Colonic mucosa (tissue), 4 donors: ENCODE measurements at regions not wholly inside any gene's neighbourhood (a gene's known extent, or its start where the extent isn't known, plus 50 kb on each side); places are given as distances from the start of the nearest gene placed in this dataset.

Experiments used
- DNase-seq: peaks from one replicate; pipeline ENCODE4 v3.0.0-alpha.2; 2020
- H3K27ac ChIP-seq: fragments of 200-600 bp; one replicate; pipeline ENCODE4 v1.8.0; 2021
- H3K27me3 ChIP-seq: fragments of 200-600 bp; one replicate; pipeline ENCODE4 v1.8.0; 2021
- H3K36me3 ChIP-seq: fragments of 200-600 bp; one replicate; pipeline ENCODE4 v1.8.0; 2021
- H3K4me1 ChIP-seq: fragments of 200-600 bp; one replicate; pipeline ENCODE4 v1.8.0; 2021; ENCODE audit warnings: mild to moderate bottlenecking
- H3K4me3 ChIP-seq: fragments of 200-600 bp; one replicate; pipeline ENCODE4 v1.8.0; 2021
- H3K9ac ChIP-seq, 2 donors: one replicate each; pipeline ENCODE4 v1.7.0; 2013; ENCODE audit warnings: control low read depth in 2 of 2, low read depth in 2 of 2, low read length in 2 of 2
- H3K9me3 ChIP-seq: fragments of 200-600 bp; one replicate; pipeline ENCODE4 v1.8.0; 2021
- CTCF ChIP-seq: fragments of 200-600 bp; IDR thresholded peaks from one replicate; pipeline ENCODE4 v1.8.0; 2022; ENCODE audit warnings: antibody characterized with exemption, mild to moderate bottlenecking
- intact Hi-C: fragments of 100-400 bp; cut with DNase I; formaldehyde crosslinking; loops from one replicate; pipeline ENCODE4 v1.14.1; 2022
- donor health status: healthy.
- donor health status: DM: no; HTN: no; CAD: no.
- donor health status: DM: no; HTN: no; CAD: no.

- DNase-seq = no peak
- no peaks in the 10 kb centered on the region for H3K27me3 ChIP-seq
- no peak overlapping the region for H3K27ac ChIP-seq
- no peaks in the 10 kb centered on the region for H3K36me3 ChIP-seq
- no peaks in the 10 kb centered on the region for H3K9me3 ChIP-seq
- H3K9ac ChIP-seq = no peak overlapping the region
- no peak for TF ChIP-seq CTCF
- intact Hi-C loops = no loop called here
- no peak overlapping the region for H3K4me3 ChIP-seq
- no peaks in the 10 kb centered on the region for H3K4me1 ChIP-seq
These were observed 843.9 kb upstream of the TMEM132C start for GRCh38 chr12:127422935-127423566.

GRCh38 chr12:127425474-127425873 is 841.5 kb upstream of the TMEM132C start:
- DNase-seq = no peak
- H3K27ac ChIP-seq = no peak overlapping the region
- intact Hi-C loops = no loop called here
- no peaks in the 10 kb centered on the region for H3K36me3 ChIP-seq
- TF ChIP-seq CTCF = no peak
- H3K27me3 ChIP-seq = no peaks in the 10 kb centered on the region
- no peaks in the 10 kb centered on the region for H3K9me3 ChIP-seq
- H3K4me3 ChIP-seq = no peak overlapping the region
- H3K4me1 ChIP-seq = no peaks in the 10 kb centered on the region
- no peak overlapping the region for H3K9ac ChIP-seq

- intact Hi-C loops = no loop called here
- Histone ChIP-seq H3K4me1 (no peaks in the 10 kb centered on the region), H3K27me3 (no peaks in the 10 kb centered on the region), H3K9ac (no peak overlapping the region), H3K36me3 (no peaks in the 10 kb centered on the region), H3K9me3 (no peaks in the 10 kb centered on the region), H3K27ac (no peak overlapping the region), H3K4me3 (no peak overlapping the region)
- DNase-seq = no peak
- TF ChIP-seq CTCF = no peak
These were observed 838.5 kb upstream of the TMEM132C start for GRCh38 chr12:127428420-127428819.

- Histone ChIP-seq H3K27ac (no peak overlapping the region), H3K36me3 (no peaks in the 10 kb centered on the region), H3K4me1 (no peaks in the 10 kb centered on the region), H3K4me3 (no peak overlapping the region), H3K27me3 (no peaks in the 10 kb centered on the region), H3K9me3 (no peaks in the 10 kb centered on the region), H3K9ac (no peak overlapping the region)
- intact Hi-C loops = no loop called here
- no peak for TF ChIP-seq CTCF
- no peak for DNase-seq
These were observed 837.3 kb upstream of the TMEM132C start for GRCh38 chr12:127429551-127430285.

- no peak for DNase-seq
- intact Hi-C loops = no loop called here
- Histone ChIP-seq H3K27me3 (no peaks in the 10 kb centered on the region), H3K36me3 (no peaks in the 10 kb centered on the region), H3K4me3 (no peak overlapping the region), H3K27ac (no peak overlapping the region), H3K9ac (no peak overlapping the region), H3K9me3 (no peaks in the 10 kb centered on the region), H3K4me1 (no peaks in the 10 kb centered on the region)
- TF ChIP-seq CTCF = no peak
These were observed 836.6 kb upstream of the TMEM132C start for GRCh38 chr12:127430401-127430800.
